H1 (cell line): ENCODE measurements at regions not wholly inside any gene's neighbourhood (a gene's known extent, or its start where the extent isn't known, plus 50 kb on each side); places are given as distances from the start of the nearest gene placed in this dataset.

Source experiments
- HDAC6 ChIP-seq: IDR thresholded peaks from one replicate; pipeline ENCODE4 v1.7.1; 2012; ENCODE audit warnings: low read depth, mild to moderate bottlenecking, inconsistent platforms, low read length, moderate library complexity
- JUND ChIP-seq: IDR thresholded peaks from 2 replicates; pipeline ENCODE4 v1.6.1; 2011; ENCODE audit warnings: mild to moderate bottlenecking, improper control_type of control experiment, low read length
- PHF8 ChIP-seq: fragments of 200-600 bp; sonication (generic); conservative IDR thresholded peaks from 2 replicates; pipeline ENCODE4 v1.7.1; 2012; ENCODE audit warnings: low read depth, mild to moderate bottlenecking, inconsistent platforms, low read length, moderate library complexity
- SIN3A ChIP-seq, 2 experiments: IDR thresholded peaks in 1 of 2; conservative IDR thresholded peaks in 1 of 2; 2 replicates each; pipeline ENCODE4 v1.6.1; 2011 to 2012; ENCODE audit warnings: low read length in 2 of 2, improper control_type of control experiment in 1 of 2, low read depth in 1 of 2, mild to moderate bottlenecking in 1 of 2
- TF ChIP-seq, protein P1 (sequence below), 3 experiments: IDR thresholded peaks; 1 replicate in 2 of 3; 2 replicates in 1 of 3; pipeline versions ENCODE4 v1.5.1 to v1.6.1; 2011; ENCODE audit warnings: low read length in 3 of 3, mild to moderate bottlenecking in 3 of 3, inconsistent platforms in 2 of 3, low read depth in 1 of 3, moderate library complexity in 1 of 3; ENCODE audit not compliant: insufficient read depth in 1 of 3; ENCODE audit errors: control extremely low read depth in 1 of 3
- TF ChIP-seq, protein P2 (sequence below): IDR thresholded peaks from 2 replicates; pipeline ENCODE4 v1.6.1; 2012; ENCODE audit warnings: low read length, inconsistent platforms

GRCh38 chr10:132487241-132488135, 50.1 kb upstream of the INPP5A start (continued):
- TF ChIP-seq, protein P1, sequence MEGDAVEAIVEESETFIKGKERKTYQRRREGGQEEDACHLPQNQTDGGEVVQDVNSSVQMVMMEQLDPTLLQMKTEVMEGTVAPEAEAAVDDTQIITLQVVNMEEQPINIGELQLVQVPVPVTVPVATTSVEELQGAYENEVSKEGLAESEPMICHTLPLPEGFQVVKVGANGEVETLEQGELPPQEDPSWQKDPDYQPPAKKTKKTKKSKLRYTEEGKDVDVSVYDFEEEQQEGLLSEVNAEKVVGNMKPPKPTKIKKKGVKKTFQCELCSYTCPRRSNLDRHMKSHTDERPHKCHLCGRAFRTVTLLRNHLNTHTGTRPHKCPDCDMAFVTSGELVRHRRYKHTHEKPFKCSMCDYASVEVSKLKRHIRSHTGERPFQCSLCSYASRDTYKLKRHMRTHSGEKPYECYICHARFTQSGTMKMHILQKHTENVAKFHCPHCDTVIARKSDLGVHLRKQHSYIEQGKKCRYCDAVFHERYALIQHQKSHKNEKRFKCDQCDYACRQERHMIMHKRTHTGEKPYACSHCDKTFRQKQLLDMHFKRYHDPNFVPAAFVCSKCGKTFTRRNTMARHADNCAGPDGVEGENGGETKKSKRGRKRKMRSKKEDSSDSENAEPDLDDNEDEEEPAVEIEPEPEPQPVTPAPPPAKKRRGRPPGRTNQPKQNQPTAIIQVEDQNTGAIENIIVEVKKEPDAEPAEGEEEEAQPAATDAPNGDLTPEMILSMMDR (IDR thresholded peaks at IDR 0.05; ENCODE audit: control extremely low read depth in 1 of 3, insufficient read depth in 1 of 3, low read depth in 1 of 3, low read length in 3 of 3): no peak
- TF ChIP-seq JUND (no peak), SIN3A (conservative IDR thresholded peaks at IDR 0.05 in 1 of 2, IDR thresholded peaks at IDR 0.05 in 1 of 2; ENCODE audit: low read depth in 1 of 2, low read length in 2 of 2) (no peak), PHF8 (no peak), HDAC6 (no peak)
- TF ChIP-seq, protein P2, sequence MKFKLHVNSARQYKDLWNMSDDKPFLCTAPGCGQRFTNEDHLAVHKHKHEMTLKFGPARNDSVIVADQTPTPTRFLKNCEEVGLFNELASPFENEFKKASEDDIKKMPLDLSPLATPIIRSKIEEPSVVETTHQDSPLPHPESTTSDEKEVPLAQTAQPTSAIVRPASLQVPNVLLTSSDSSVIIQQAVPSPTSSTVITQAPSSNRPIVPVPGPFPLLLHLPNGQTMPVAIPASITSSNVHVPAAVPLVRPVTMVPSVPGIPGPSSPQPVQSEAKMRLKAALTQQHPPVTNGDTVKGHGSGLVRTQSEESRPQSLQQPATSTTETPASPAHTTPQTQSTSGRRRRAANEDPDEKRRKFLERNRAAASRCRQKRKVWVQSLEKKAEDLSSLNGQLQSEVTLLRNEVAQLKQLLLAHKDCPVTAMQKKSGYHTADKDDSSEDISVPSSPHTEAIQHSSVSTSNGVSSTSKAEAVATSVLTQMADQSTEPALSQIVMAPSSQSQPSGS: no peak
